ENCODE measurements at regions not wholly inside any gene's neighbourhood (a gene's known extent, or its start where the extent isn't known, plus 50 kb on each side); places are given as distances from the start of the nearest gene placed in this dataset.

DNA sequence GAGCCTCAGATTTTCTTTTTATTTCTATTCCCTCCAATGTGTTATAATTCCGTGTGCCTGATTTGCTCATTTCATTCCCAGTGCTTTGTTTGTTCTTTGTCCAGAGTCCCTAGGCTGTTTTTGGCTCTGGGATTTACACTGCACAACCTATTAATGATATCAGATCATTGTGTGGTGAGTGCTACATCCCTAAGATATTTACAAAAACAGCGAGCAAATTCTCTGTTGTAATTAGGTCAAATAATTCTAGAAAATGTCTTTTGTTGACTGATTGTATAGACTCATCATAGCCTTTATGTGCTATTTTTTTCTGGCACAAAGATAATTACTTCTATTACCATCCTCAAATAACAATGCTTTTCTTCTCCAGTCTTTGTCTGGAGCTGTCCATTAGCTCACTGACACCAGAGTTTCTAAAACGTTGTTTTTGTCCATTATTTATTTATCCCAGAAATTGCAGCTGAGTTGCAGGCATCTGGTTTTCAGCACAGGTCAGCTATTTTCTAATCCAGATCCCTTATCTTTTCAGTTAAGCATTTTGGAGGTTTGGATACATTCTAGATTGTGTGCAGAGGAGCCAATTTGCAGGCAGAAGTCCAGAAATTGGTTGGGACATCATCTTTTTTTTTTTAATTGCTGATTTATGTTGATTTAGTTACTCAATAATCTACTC, 379.9 kb upstream of the DMAC1 start:
- DNase-seq (ENCODE audit: low spot score in 2 of 2) (no peak), ATAC-seq (replicated peaks; ENCODE audit: extremely low read depth, poor library complexity, severe bottlenecking) (no peak)
- Mint-ChIP-seq H3K27me3 (peaks cover 11% of the 10 kb centered on the region), H3K9me3 (no peaks in the 10 kb centered on the region), H3K27ac (ENCODE audit: low read depth) (no peak overlapping the region), H3K4me1 (no peaks in the 10 kb centered on the region), H3K36me3 (ENCODE audit: insufficient read depth) (peaks cover 1% of the 10 kb centered on the region), H3K4me3 (no peak overlapping the region)

DNA sequence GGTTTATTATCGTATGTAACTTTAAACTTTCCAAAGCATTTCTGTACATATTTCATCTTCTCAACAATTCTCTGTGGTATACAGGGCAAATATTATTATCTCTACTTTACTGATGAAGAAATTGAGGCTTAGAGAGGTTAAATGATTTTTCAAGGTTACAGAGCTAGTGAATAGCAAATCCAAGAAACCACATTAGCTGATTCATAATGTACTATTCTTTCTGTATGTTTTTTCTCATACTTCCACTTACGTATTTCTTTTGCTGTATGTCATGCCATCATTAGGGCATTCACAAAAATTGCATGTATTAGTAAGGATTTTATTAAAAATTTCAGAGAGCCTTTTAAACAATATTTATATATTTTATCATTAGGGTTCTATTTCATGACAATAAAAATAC, 372.4 kb upstream of the DMAC1 start:
- no peaks in the 10 kb centered on the region for H3K4me1 Mint-ChIP-seq
- DNase-seq (ENCODE audit: low spot score in 2 of 2), result no peak

GRCh38 chr9:8168916-8169438, 369.4 kb upstream of the DMAC1 start:
- Mint-ChIP-seq H3K9me3 (no peaks in the 10 kb centered on the region), H3K4me1 (no peaks in the 10 kb centered on the region), H3K4me3 (no peak overlapping the region), H3K27me3 (peaks cover 29% of the 10 kb centered on the region), H3K27ac (ENCODE audit: low read depth) (no peak overlapping the region), H3K36me3 (ENCODE audit: insufficient read depth) (no peaks in the 10 kb centered on the region)
- ATAC-seq (replicated peaks; ENCODE audit: extremely low read depth, poor library complexity, severe bottlenecking), result no peak
- no peak for DNase-seq (ENCODE audit: low spot score in 2 of 2)

More for the DNA sequence above, 372.4 kb upstream of the DMAC1 start:
- H3K27me3 Mint-ChIP-seq, result peaks cover 29% of the 10 kb centered on the region
- H3K4me3 Mint-ChIP-seq, result no peak overlapping the region
- H3K36me3 Mint-ChIP-seq (ENCODE audit: insufficient read depth), result peaks cover 1% of the 10 kb centered on the region
- no peak overlapping the region for H3K27ac Mint-ChIP-seq (ENCODE audit: low read depth)
- ATAC-seq (replicated peaks; ENCODE audit: extremely low read depth, poor library complexity, severe bottlenecking), result no peak
- H3K9me3 Mint-ChIP-seq, result no peaks in the 10 kb centered on the region

GRCh38 chr9:8160787-8161186, 361.2 kb upstream of the DMAC1 start:
- Mint-ChIP-seq H3K27ac (ENCODE audit: low read depth) (no peak overlapping the region), H3K36me3 (ENCODE audit: insufficient read depth) (no peaks in the 10 kb centered on the region), H3K27me3 (no peaks in the 10 kb centered on the region), H3K4me3 (no peak overlapping the region), H3K4me1 (no peaks in the 10 kb centered on the region), H3K9me3 (no peaks in the 10 kb centered on the region)
- ATAC-seq (replicated peaks; ENCODE audit: extremely low read depth, poor library complexity, severe bottlenecking) (no peak), DNase-seq (ENCODE audit: low spot score in 2 of 2) (no peak)

DNA sequence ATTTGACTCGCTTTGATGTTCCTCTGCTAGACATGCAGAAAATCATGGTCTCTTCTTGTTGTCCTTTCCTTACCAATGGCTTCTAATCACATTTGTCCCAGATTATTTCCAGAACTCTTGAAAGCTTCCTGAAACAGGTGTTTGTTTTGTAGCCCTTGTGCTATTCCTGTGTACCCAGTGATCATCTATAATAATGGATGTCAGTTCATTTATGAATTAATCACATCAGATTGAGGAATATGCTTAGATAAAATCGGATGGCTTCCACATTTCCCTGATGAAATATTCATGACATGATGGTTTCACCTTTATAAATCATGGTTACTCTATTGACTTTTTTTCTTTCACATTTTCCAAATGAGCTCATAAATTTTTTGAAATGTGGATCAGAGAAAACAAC, 359.0 kb upstream of the DMAC1 start:
- ATAC-seq (replicated peaks; ENCODE audit: extremely low read depth, poor library complexity, severe bottlenecking), result no peak
- Mint-ChIP-seq H3K4me1 (no peaks in the 10 kb centered on the region), H3K27me3 (no peaks in the 10 kb centered on the region), H3K9me3 (no peaks in the 10 kb centered on the region), H3K36me3 (ENCODE audit: insufficient read depth) (no peaks in the 10 kb centered on the region), H3K27ac (ENCODE audit: low read depth) (no peak overlapping the region), H3K4me3 (no peak overlapping the region)
- DNase-seq (ENCODE audit: low spot score in 2 of 2), result no peak

- DNase-seq (ENCODE audit: low spot score in 2 of 2), result no peak
- no peaks in the 10 kb centered on the region for H3K27me3 Mint-ChIP-seq
- no peak for ATAC-seq (replicated peaks; ENCODE audit: extremely low read depth, poor library complexity, severe bottlenecking)
- H3K4me1 Mint-ChIP-seq, result no peaks in the 10 kb centered on the region
- no peak overlapping the region for H3K4me3 Mint-ChIP-seq
- no peaks in the 10 kb centered on the region for H3K9me3 Mint-ChIP-seq
- no peaks in the 10 kb centered on the region for H3K36me3 Mint-ChIP-seq (ENCODE audit: insufficient read depth)
- no peak overlapping the region for H3K27ac Mint-ChIP-seq (ENCODE audit: low read depth)
Observed at GRCh38 chr9:8157683-8158324, 358.2 kb upstream of the DMAC1 start.

GRCh38 chr9:8156346-8156745, 356.8 kb upstream of the DMAC1 start:
- H3K27ac Mint-ChIP-seq (ENCODE audit: low read depth), result no peak overlapping the region
- no peaks in the 10 kb centered on the region for H3K4me1 Mint-ChIP-seq
- no peak overlapping the region for H3K4me3 Mint-ChIP-seq
- H3K36me3 Mint-ChIP-seq (ENCODE audit: insufficient read depth), result peaks cover 2% of the 10 kb centered on the region
- DNase-seq (ENCODE audit: low spot score in 2 of 2) (no peak), ATAC-seq (replicated peaks; ENCODE audit: extremely low read depth, poor library complexity, severe bottlenecking) (no peak)
- no peaks in the 10 kb centered on the region for H3K9me3 Mint-ChIP-seq
- no peaks in the 10 kb centered on the region for H3K27me3 Mint-ChIP-seq

GRCh38 chr9:8155706-8156105, 356.1 kb upstream of the DMAC1 start:
- peaks cover 2% of the 10 kb centered on the region for H3K36me3 Mint-ChIP-seq (ENCODE audit: insufficient read depth)
- H3K27ac Mint-ChIP-seq (ENCODE audit: low read depth), result no peak overlapping the region
- DNase-seq (ENCODE audit: low spot score in 2 of 2) (no peak), ATAC-seq (replicated peaks; ENCODE audit: extremely low read depth, poor library complexity, severe bottlenecking) (no peak)
- no peak overlapping the region for H3K4me3 Mint-ChIP-seq
- H3K27me3 Mint-ChIP-seq, result no peaks in the 10 kb centered on the region
- H3K4me1 Mint-ChIP-seq, result no peaks in the 10 kb centered on the region
- peaks cover 3% of the 10 kb centered on the region for H3K9me3 Mint-ChIP-seq

GRCh38 chr9:8143677-8144076, 344.1 kb upstream of the DMAC1 start:
- no peak for DNase-seq (ENCODE audit: low spot score in 2 of 2)
- Mint-ChIP-seq H3K4me1 (no peaks in the 10 kb centered on the region), H3K27me3 (peaks cover 20% of the 10 kb centered on the region), H3K27ac (ENCODE audit: low read depth) (no peak overlapping the region), H3K9me3 (no peaks in the 10 kb centered on the region), H3K4me3 (no peak overlapping the region), H3K36me3 (ENCODE audit: insufficient read depth) (peaks cover 2% of the 10 kb centered on the region)
- no peak for ATAC-seq (replicated peaks; ENCODE audit: extremely low read depth, poor library complexity, severe bottlenecking)

DNA sequence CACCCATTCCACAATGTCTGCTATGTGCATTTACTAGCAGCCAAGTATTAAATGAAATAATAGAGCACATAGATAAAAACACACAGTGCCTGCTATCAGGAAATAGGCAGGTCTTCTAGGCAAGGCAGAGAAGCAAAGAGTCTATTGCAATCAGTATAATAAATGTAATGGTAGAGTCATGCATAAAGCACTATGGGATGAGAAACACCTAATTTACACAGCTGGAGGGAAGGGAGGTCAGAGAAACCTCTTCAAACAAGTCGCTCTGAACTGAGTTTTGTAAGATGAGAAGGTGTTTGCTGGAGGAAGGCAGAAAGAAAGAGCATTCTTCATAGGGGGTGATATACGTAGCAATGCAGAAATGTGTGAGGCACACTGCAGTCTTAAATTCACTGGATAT, 341.0 kb upstream of the DMAC1 start:
- no peaks in the 10 kb centered on the region for H3K27me3 Mint-ChIP-seq
- no peaks in the 10 kb centered on the region for H3K4me1 Mint-ChIP-seq
- H3K36me3 Mint-ChIP-seq (ENCODE audit: insufficient read depth), result no peaks in the 10 kb centered on the region
- no peaks in the 10 kb centered on the region for H3K9me3 Mint-ChIP-seq
- ATAC-seq (replicated peaks; ENCODE audit: extremely low read depth, poor library complexity, severe bottlenecking) (no peak), DNase-seq (ENCODE audit: low spot score in 2 of 2) (no peak)
- no peak overlapping the region for H3K4me3 Mint-ChIP-seq
- H3K27ac Mint-ChIP-seq (ENCODE audit: low read depth), result no peak overlapping the region

DNA sequence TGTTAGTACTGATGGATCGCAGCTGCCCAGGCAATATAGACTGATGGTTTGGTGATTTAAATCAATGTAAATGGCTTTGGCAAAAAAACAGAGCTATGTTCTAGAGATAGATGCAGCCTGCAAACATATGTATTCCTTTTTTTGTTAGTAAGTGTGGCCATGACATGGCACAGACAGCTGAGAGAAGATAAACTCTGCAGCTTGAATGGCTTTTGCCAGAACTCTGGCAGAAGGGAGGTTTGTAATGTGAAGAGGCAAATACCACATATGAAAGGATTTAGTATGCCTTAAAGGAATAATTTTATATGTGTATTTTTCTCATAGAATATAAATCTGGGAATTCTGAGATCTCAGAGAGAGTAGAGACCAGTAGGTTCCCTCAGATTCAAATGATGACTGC, 340.2 kb upstream of the DMAC1 start:
- DNase-seq (ENCODE audit: low spot score in 2 of 2) (no peak), ATAC-seq (replicated peaks; ENCODE audit: extremely low read depth, poor library complexity, severe bottlenecking) (no peak)
- Mint-ChIP-seq H3K27ac (ENCODE audit: low read depth) (no peak overlapping the region), H3K27me3 (no peaks in the 10 kb centered on the region), H3K4me1 (no peaks in the 10 kb centered on the region), H3K36me3 (ENCODE audit: insufficient read depth) (no peaks in the 10 kb centered on the region), H3K9me3 (no peaks in the 10 kb centered on the region), H3K4me3 (no peak overlapping the region)

DNA sequence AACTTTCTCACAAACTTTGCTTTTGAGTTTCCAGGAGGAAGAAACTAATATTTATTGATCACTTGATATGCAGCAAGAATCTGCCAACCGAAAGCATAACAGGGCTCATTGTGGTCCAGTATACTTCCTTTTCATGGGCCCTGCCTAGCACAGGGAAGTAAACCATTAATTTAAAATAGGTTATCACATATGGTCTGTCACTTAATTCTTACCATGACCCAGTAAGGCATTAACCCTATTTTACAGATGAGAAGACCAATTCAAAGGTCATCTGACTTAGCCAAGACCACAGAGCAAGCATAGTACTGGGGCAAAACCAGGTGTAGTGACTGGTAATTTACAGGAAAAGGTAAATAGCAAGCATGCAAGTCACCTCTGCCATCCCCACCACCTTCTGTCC, 336.9 kb upstream of the DMAC1 start:
- Mint-ChIP-seq H3K9me3 (no peaks in the 10 kb centered on the region), H3K36me3 (ENCODE audit: insufficient read depth) (no peaks in the 10 kb centered on the region), H3K4me3 (no peak overlapping the region), H3K4me1 (no peaks in the 10 kb centered on the region), H3K27ac (ENCODE audit: low read depth) (no peak overlapping the region), H3K27me3 (no peaks in the 10 kb centered on the region)
- ATAC-seq (replicated peaks; ENCODE audit: extremely low read depth, poor library complexity, severe bottlenecking) (no peak), DNase-seq (ENCODE audit: low spot score in 2 of 2) (no peak)

GRCh38 chr9:8134635-8135034, 335.1 kb upstream of the DMAC1 start:
- Mint-ChIP-seq H3K27me3 (no peaks in the 10 kb centered on the region), H3K36me3 (ENCODE audit: insufficient read depth) (no peaks in the 10 kb centered on the region), H3K27ac (ENCODE audit: low read depth) (no peak overlapping the region), H3K4me3 (no peak overlapping the region), H3K4me1 (no peaks in the 10 kb centered on the region), H3K9me3 (no peaks in the 10 kb centered on the region)
- no peak for ATAC-seq (replicated peaks; ENCODE audit: extremely low read depth, poor library complexity, severe bottlenecking)
- DNase-seq (ENCODE audit: low spot score in 2 of 2), result no peak

Data from central memory CD8-positive, alpha-beta T cell (primary cell).